SK-N-SH treated with all-trans-retinoic acid at 6 μM for 48 hours (cell line): ENCODE measurements at regions not wholly inside any gene's neighbourhood (a gene's known extent, or its start where the extent isn't known, plus 50 kb on each side); places are given as distances from the start of the nearest gene placed in this dataset.
A peak's percentile ranks its signal among the peaks of the same experiment; 100 is the strongest.

Experiments used
- ATAC-seq: fragments of 200-7000 bp; cut with Tn5 transposase; 3 replicates; pipeline ENCODE4 v1.9.1; 2020; ENCODE audit warnings: mild to moderate bottlenecking, moderate library complexity
- BACH2 ChIP-seq: fragments of 250-450 bp; sonication (Bioruptor Pico); IDR thresholded peaks from 2 replicates; pipeline ENCODE4 v1.9.0; 2021; ENCODE audit warnings: mild to moderate bottlenecking, borderline replicate concordance
- CSDC2 ChIP-seq: fragments of 250-450 bp; sonication (Bioruptor Pico); IDR thresholded peaks from 2 replicates; pipeline ENCODE4 v1.5.0; 2020; ENCODE audit warnings: mild to moderate bottlenecking, moderate library complexity
- GLIS3 ChIP-seq: fragments of 250-450 bp; sonication (Bioruptor Pico); IDR thresholded peaks from 2 replicates; pipeline ENCODE4 v1.5.0; 2020; ENCODE audit warnings: mild to moderate bottlenecking, moderate library complexity
- OSR1 ChIP-seq: fragments of 250-450 bp; sonication (Bioruptor Pico); IDR thresholded peaks from 2 replicates; pipeline ENCODE4 v1.8.0; 2022; ENCODE audit warnings: moderate library complexity, mild to moderate bottlenecking, inconsistent platforms
- PATZ1 ChIP-seq: fragments of 250-450 bp; sonication (Bioruptor Pico); IDR thresholded peaks from 2 replicates; pipeline ENCODE4 v1.8.0; 2020; ENCODE audit warnings: mild to moderate bottlenecking, moderate library complexity, borderline replicate concordance
- PPARA ChIP-seq: fragments of 250-450 bp; sonication (Bioruptor Pico); IDR thresholded peaks from 2 replicates; pipeline ENCODE4 v1.5.0; 2020; ENCODE audit warnings: mild to moderate bottlenecking, borderline replicate concordance
- RARB ChIP-seq: fragments of 250-450 bp; sonication (Bioruptor Pico); IDR thresholded peaks from 2 replicates; pipeline ENCODE4 v1.8.0; 2021; ENCODE audit warnings: mild to moderate bottlenecking, moderate library complexity
- SNAI2 ChIP-seq: fragments of 250-450 bp; sonication (Bioruptor Pico); IDR thresholded peaks from 2 replicates; pipeline ENCODE4 v1.5.0; 2020; ENCODE audit warnings: mild to moderate bottlenecking, moderate library complexity
- TCF4 ChIP-seq: fragments of 250-450 bp; sonication (Bioruptor Pico); IDR thresholded peaks from 2 replicates; pipeline ENCODE4 v1.8.0; 2021; ENCODE audit warnings: mild to moderate bottlenecking, moderate library complexity, borderline replicate concordance
- TOX ChIP-seq: fragments of 250-450 bp; sonication (Bioruptor Pico); IDR thresholded peaks from 2 replicates; pipeline ENCODE4 v1.8.0; 2021; ENCODE audit warnings: mild to moderate bottlenecking, moderate library complexity, borderline replicate concordance
- ZC3H10 ChIP-seq: fragments of 250-450 bp; sonication (Bioruptor Pico); IDR thresholded peaks from 2 replicates; pipeline ENCODE4 v1.5.1; 2021; ENCODE audit warnings: mild to moderate bottlenecking, moderate library complexity
- ZFP30 ChIP-seq: fragments of 450-650 bp; formaldehyde crosslinking; IDR thresholded peaks from 2 replicates; pipeline ENCODE4 v1.5.0; 2022; ENCODE audit warnings: mild to moderate bottlenecking, moderate library complexity
- ZNF565 ChIP-seq: fragments of 450-650 bp; formaldehyde crosslinking; conservative IDR thresholded peaks from 2 replicates; pipeline ENCODE4 v1.5.0; 2020; ENCODE audit warnings: low read depth, mild to moderate bottlenecking, moderate library complexity
- ZNF70 ChIP-seq: fragments of 450-650 bp; formaldehyde crosslinking; IDR thresholded peaks from 2 replicates; pipeline ENCODE4 v1.5.0; 2020; ENCODE audit warnings: mild to moderate bottlenecking, moderate library complexity
- ZNF8 ChIP-seq: fragments of 450-650 bp; formaldehyde crosslinking; IDR thresholded peaks from 2 replicates; pipeline ENCODE4 v1.5.0; 2020; ENCODE audit warnings: mild to moderate bottlenecking, moderate library complexity
- TF ChIP-seq, protein P1 (sequence below): fragments of 250-450 bp; sonication (Bioruptor Pico); IDR thresholded peaks from 2 replicates; pipeline ENCODE4 v1.5.0; 2020; ENCODE audit warnings: mild to moderate bottlenecking, moderate library complexity
- TF ChIP-seq, protein P2 (sequence below): fragments of 250-450 bp; sonication (Bioruptor Pico); IDR thresholded peaks from 2 replicates; pipeline ENCODE4 v1.8.0; 2021; ENCODE audit warnings: low read depth, mild to moderate bottlenecking, moderate library complexity, borderline replicate concordance
- TF ChIP-seq, protein P3 (sequence below): fragments of 250-450 bp; sonication (Bioruptor Pico); IDR thresholded peaks from 2 replicates; pipeline ENCODE4 v1.5.1; 2021; ENCODE audit warnings: mild to moderate bottlenecking, moderate library complexity
- TF ChIP-seq, protein P4 (sequence below): fragments of 250-450 bp; sonication (Bioruptor Pico); IDR thresholded peaks from 2 replicates; pipeline ENCODE4 v1.5.1; 2020; ENCODE audit warnings: low read depth, mild to moderate bottlenecking, moderate library complexity

- TF ChIP-seq PATZ1 (CRISPR knock-in tag), result no peak
- TF ChIP-seq GLIS3 (CRISPR knock-in tag), result no peak
- no peak for TF ChIP-seq ZFP30 (CRISPR knock-in tag)
- TF ChIP-seq ZNF565 (CRISPR knock-in tag), result no peak
- no peak for TF ChIP-seq CSDC2 (CRISPR knock-in tag)
- no peak for TF ChIP-seq OSR1 (CRISPR knock-in tag)
Measured at GRCh38 chr4:72951628-72952027, 117.9 kb downstream of the COX18 start (continued).

- TF ChIP-seq TOX (no peak), ZFP30 (CRISPR knock-in tag) (no peak)
- TF ChIP-seq, protein P1, sequence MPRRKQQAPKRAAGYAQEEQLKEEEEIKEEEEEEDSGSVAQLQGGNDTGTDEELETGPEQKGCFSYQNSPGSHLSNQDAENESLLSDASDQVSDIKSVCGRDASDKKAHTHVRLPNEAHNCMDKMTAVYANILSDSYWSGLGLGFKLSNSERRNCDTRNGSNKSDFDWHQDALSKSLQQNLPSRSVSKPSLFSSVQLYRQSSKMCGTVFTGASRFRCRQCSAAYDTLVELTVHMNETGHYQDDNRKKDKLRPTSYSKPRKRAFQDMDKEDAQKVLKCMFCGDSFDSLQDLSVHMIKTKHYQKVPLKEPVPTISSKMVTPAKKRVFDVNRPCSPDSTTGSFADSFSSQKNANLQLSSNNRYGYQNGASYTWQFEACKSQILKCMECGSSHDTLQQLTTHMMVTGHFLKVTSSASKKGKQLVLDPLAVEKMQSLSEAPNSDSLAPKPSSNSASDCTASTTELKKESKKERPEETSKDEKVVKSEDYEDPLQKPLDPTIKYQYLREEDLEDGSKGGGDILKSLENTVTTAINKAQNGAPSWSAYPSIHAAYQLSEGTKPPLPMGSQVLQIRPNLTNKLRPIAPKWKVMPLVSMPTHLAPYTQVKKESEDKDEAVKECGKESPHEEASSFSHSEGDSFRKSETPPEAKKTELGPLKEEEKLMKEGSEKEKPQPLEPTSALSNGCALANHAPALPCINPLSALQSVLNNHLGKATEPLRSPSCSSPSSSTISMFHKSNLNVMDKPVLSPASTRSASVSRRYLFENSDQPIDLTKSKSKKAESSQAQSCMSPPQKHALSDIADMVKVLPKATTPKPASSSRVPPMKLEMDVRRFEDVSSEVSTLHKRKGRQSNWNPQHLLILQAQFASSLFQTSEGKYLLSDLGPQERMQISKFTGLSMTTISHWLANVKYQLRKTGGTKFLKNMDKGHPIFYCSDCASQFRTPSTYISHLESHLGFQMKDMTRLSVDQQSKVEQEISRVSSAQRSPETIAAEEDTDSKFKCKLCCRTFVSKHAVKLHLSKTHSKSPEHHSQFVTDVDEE (CRISPR knock-in tag), result no peak
- ATAC-seq, result peak; percentile 34; the same call in 1 of the 3 replicates
Measured at GRCh38 chr4:72951147-72951546, 118.4 kb downstream of the COX18 start.

GRCh38 chr4:72948080-72948479 lies 121.4 kb downstream of the COX18 start:
- no peak for ATAC-seq
- no peak for TF ChIP-seq ZNF70 (CRISPR knock-in tag)
- TF ChIP-seq, protein P2, sequence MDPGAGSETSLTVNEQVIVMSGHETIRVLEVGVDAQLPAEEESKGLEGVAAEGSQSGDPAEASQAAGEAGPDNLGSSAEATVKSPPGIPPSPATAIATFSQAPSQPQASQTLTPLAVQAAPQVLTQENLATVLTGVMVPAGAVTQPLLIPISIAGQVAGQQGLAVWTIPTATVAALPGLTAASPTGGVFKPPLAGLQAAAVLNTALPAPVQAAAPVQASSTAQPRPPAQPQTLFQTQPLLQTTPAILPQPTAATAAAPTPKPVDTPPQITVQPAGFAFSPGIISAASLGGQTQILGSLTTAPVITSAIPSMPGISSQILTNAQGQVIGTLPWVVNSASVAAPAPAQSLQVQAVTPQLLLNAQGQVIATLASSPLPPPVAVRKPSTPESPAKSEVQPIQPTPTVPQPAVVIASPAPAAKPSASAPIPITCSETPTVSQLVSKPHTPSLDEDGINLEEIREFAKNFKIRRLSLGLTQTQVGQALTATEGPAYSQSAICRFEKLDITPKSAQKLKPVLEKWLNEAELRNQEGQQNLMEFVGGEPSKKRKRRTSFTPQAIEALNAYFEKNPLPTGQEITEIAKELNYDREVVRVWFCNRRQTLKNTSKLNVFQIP (CRISPR knock-in tag), result no peak
- TF ChIP-seq ZFP30 (CRISPR knock-in tag), result no peak
- TF ChIP-seq, protein P3, sequence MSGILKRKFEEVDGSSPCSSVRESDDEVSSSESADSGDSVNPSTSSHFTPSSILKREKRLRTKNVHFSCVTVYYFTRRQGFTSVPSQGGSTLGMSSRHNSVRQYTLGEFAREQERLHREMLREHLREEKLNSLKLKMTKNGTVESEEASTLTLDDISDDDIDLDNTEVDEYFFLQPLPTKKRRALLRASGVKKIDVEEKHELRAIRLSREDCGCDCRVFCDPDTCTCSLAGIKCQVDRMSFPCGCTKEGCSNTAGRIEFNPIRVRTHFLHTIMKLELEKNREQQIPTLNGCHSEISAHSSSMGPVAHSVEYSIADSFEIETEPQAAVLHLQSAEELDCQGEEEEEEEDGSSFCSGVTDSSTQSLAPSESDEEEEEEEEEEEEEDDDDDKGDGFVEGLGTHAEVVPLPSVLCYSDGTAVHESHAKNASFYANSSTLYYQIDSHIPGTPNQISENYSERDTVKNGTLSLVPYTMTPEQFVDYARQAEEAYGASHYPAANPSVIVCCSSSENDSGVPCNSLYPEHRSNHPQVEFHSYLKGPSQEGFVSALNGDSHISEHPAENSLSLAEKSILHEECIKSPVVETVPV (CRISPR knock-in tag), result no peak
- no peak for TF ChIP-seq TOX
- no peak for TF ChIP-seq PATZ1 (CRISPR knock-in tag)
- TF ChIP-seq ZC3H10 (CRISPR knock-in tag), result no peak
- no peak for TF ChIP-seq SNAI2
- TF ChIP-seq CSDC2 (CRISPR knock-in tag), result no peak
- TF ChIP-seq BACH2 (CRISPR knock-in tag), result no peak
- TF ChIP-seq ZNF565 (CRISPR knock-in tag), result no peak
- TF ChIP-seq, protein P4, sequence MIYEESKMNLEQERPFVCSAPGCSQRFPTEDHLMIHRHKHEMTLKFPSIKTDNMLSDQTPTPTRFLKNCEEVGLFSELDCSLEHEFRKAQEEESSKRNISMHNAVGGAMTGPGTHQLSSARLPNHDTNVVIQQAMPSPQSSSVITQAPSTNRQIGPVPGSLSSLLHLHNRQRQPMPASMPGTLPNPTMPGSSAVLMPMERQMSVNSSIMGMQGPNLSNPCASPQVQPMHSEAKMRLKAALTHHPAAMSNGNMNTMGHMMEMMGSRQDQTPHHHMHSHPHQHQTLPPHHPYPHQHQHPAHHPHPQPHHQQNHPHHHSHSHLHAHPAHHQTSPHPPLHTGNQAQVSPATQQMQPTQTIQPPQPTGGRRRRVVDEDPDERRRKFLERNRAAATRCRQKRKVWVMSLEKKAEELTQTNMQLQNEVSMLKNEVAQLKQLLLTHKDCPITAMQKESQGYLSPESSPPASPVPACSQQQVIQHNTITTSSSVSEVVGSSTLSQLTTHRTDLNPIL, result no peak
- no peak for TF ChIP-seq TCF4 (CRISPR knock-in tag)
- no peak for TF ChIP-seq PPARA
- no peak for TF ChIP-seq ZNF8
- TF ChIP-seq RARB (CRISPR knock-in tag), result no peak
